Kidney (tissue), 13 donors: ENCODE measurements at regions not wholly inside any gene's neighbourhood (a gene's known extent, or its start where the extent isn't known, plus 50 kb on each side); places are given as distances from the start of the nearest gene placed in this dataset.

ENCODE experiments used
- DNase-seq, 5 donors: peaks; one replicate each; pipeline ENCODE4 v3.0.0-alpha.2; 2013 to 2020
- FAIRE-seq: peaks from 2 replicates; lab custom pipeline; 2012; peaks lifted over from hg19 to GRCh38; lab: Jason Lieb, UNC
- H3K27ac ChIP-seq, 2 donors: one replicate each; pipeline ENCODE4 v1.7.0; 2013; ENCODE audit warnings: low read depth in 2 of 2, low read length in 2 of 2, inconsistent platforms in 1 of 2
- H3K27me3 ChIP-seq: one replicate; pipeline ENCODE4 v1.7.1; 2013; ENCODE audit warnings: low read length, inconsistent platforms; ENCODE audit not compliant: control insufficient read depth, insufficient read depth
- H3K36me3 ChIP-seq, 3 donors: one replicate each; pipeline versions ENCODE4 v1.7.0 to v1.7.1; 2013; ENCODE audit warnings: low read length in 3 of 3, control low read depth in 1 of 3, inconsistent platforms in 1 of 3; ENCODE audit not compliant: insufficient read depth in 3 of 3, control insufficient read depth in 2 of 3
- H3K4me1 ChIP-seq, 3 donors: one replicate each; pipeline versions ENCODE4 v1.7.0 to v1.7.1; 2013; ENCODE audit warnings: low read length in 3 of 3, inconsistent platforms in 1 of 3, low read depth in 1 of 3; ENCODE audit not compliant: control insufficient read depth in 2 of 3, insufficient read depth in 2 of 3
- H3K4me3 ChIP-seq, 3 donors: one replicate each; pipeline versions ENCODE4 v1.7.0 to v1.8.1; 2013; ENCODE audit warnings: low read length in 3 of 3, control low read depth in 1 of 3, inconsistent platforms in 1 of 3
- H3K9ac ChIP-seq, 3 donors: one replicate each; pipeline versions ENCODE4 v1.7.0 to v1.7.1; 2013; ENCODE audit warnings: low read length in 3 of 3, control low read depth in 1 of 3, inconsistent platforms in 1 of 3
- H3K9me3 ChIP-seq, 3 donors: one replicate each; pipeline versions ENCODE4 v1.7.0 to v1.7.1; 2013; ENCODE audit warnings: low read length in 3 of 3, control low read depth in 1 of 3, inconsistent platforms in 1 of 3; ENCODE audit not compliant: control insufficient read depth in 2 of 3, insufficient read depth in 1 of 3
- CTCF ChIP-seq: IDR thresholded peaks from 3 replicates; pipeline ENCODE4 v1.5.1; 2012; ENCODE audit warnings: mild to moderate bottlenecking, moderate library complexity, borderline replicate concordance; ENCODE audit not compliant: insufficient read depth; ENCODE audit errors: extremely low read depth
- intact Hi-C: fragments of 100-400 bp; cut with DNase I; formaldehyde crosslinking; loops from one replicate; pipeline ENCODE4 v1.11.1; 2022
- donor health status: control.
- donor health status: control.
- donor health status: control.
- donor health status: control.
- donor health status: control.
- donor health status: DM: yes; HTN: yes; CAD: no.
- donor health status: Normal renal cell carcinoma (clear cell type).

GRCh38 chr2:6167592-6168138 is 475.5 kb downstream of the SOX11 start:
- DNase-seq: no peak
- TF ChIP-seq CTCF: no peak
- FAIRE-seq: no peak
- intact Hi-C loops: no loop called here
- H3K27me3 ChIP-seq: no peaks in the 10 kb centered on the region
- H3K4me3 ChIP-seq: no peak overlapping the region
- H3K4me1 ChIP-seq: no peaks in the 10 kb centered on the region
- H3K9me3 ChIP-seq: no peaks in the 10 kb centered on the region
- no peaks in the 10 kb centered on the region for H3K36me3 ChIP-seq
- H3K9ac ChIP-seq: no peak overlapping the region
- no peak overlapping the region for H3K27ac ChIP-seq

GRCh38 chr2:6168485-6168884 is 476.3 kb downstream of the SOX11 start:
- no peak for FAIRE-seq
- no peaks in the 10 kb centered on the region for H3K9me3 ChIP-seq

DNA sequence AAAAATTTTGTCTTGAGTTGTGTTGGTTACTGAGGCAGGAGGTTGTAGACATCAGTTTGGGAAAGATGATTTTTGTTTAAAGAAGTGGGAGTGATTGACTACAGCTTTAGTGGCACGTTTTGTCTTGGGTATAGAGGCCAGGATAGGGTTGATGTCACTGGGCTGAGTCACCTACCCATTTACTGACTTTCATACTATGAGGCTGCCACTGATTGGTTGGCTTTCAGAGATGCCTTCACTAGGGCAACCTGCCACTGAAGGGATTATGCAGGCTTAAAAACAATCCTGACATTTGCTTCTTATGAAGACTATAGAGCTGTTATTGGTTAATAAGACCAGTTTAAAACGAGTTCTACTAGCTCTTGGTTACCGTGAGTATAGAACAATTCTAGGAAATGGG is 479.1 kb downstream of the SOX11 start:
- Histone ChIP-seq H3K27me3 (no peaks in the 10 kb centered on the region), H3K4me1 (no peaks in the 10 kb centered on the region), H3K9ac (no peak overlapping the region), H3K4me3 (no peak overlapping the region), H3K36me3 (no peaks in the 10 kb centered on the region), H3K9me3 (peaks cover 0 to 3% (median 0%) of the 10 kb centered on the region in 3 donors), H3K27ac (no peak overlapping the region)
- FAIRE-seq: no peak
- intact Hi-C loops: no loop called here
- no peak for DNase-seq
- no peak for TF ChIP-seq CTCF

More at GRCh38 chr2:6168485-6168884, 476.3 kb downstream of the SOX11 start:
- Histone ChIP-seq H3K27ac (no peak overlapping the region), H3K9ac (no peak overlapping the region), H3K27me3 (no peaks in the 10 kb centered on the region), H3K4me3 (no peak overlapping the region), H3K4me1 (no peaks in the 10 kb centered on the region), H3K36me3 (no peaks in the 10 kb centered on the region)
- DNase-seq: no peak
- intact Hi-C loops: no loop called here
- TF ChIP-seq CTCF: no peak

- no peak for FAIRE-seq
- H3K4me3 ChIP-seq: no peak overlapping the region
- H3K27ac ChIP-seq: no peak overlapping the region
- DNase-seq: no peak
- H3K4me1 ChIP-seq: no peaks in the 10 kb centered on the region
- TF ChIP-seq CTCF: no peak
- intact Hi-C loops: no loop called here
- H3K36me3 ChIP-seq: no peaks in the 10 kb centered on the region
- peaks cover 0 to 3% (median 0%) of the 10 kb centered on the region in 3 donors for H3K9me3 ChIP-seq
- H3K9ac ChIP-seq: no peak overlapping the region
- H3K27me3 ChIP-seq: no peaks in the 10 kb centered on the region
Observed at GRCh38 chr2:6177811-6178210, 485.6 kb downstream of the SOX11 start.
